HCT116 (cell line): ENCODE measurements at regions not wholly inside any gene's neighbourhood (a gene's known extent, or its start where the extent isn't known, plus 50 kb on each side); places are given as distances from the start of the nearest gene placed in this dataset.

Experiments used
- ATF3 ChIP-seq: IDR thresholded peaks from 2 replicates; pipeline ENCODE4 v1.6.1; 2012
- CEBPB ChIP-seq: IDR thresholded peaks from 2 replicates; pipeline ENCODE4 v1.6.1; 2012; ENCODE audit warnings: low read depth
- CTCF ChIP-seq, 3 experiments: fragments of 200-600 bp in 1 of 3; sonication (generic) in 1 of 3; IDR thresholded peaks in 2 of 3; conservative IDR thresholded peaks in 1 of 3; 2 replicates each; pipeline ENCODE4 v1.5.1; 2012 to 2017; ENCODE audit warnings: low read depth in 2 of 3, low read length in 2 of 3, antibody characterized with exemption in 1 of 3, borderline replicate concordance in 1 of 3, control low read depth in 1 of 3, mild to moderate bottlenecking in 1 of 3, mixed read lengths in 1 of 3, mixed run types in 1 of 3, moderate library complexity in 1 of 3; ENCODE audit not compliant: insufficient read depth in 1 of 3
- EGR1 ChIP-seq: IDR thresholded peaks from 2 replicates; pipeline ENCODE4 v1.6.1; 2012; ENCODE audit warnings: low read depth
- EZH2 ChIP-seq: fragments of 200-600 bp; sonication (generic); IDR thresholded peaks from 2 replicates; pipeline ENCODE4 v1.6.1; 2017; ENCODE audit warnings: antibody characterized with exemption, mixed run types
- EZH2phosphoT487 ChIP-seq: fragments of 200-600 bp; IDR thresholded peaks from 2 replicates; pipeline ENCODE4 v1.6.1; 2018; ENCODE audit warnings: antibody characterized with exemption, borderline replicate concordance
- JUND ChIP-seq: IDR thresholded peaks from 2 replicates; pipeline ENCODE4 v1.6.1; 2012
- MAX ChIP-seq: IDR thresholded peaks from 2 replicates; pipeline ENCODE4 v1.6.1; 2012
- POLR2A ChIP-seq: IDR thresholded peaks from 2 replicates; pipeline ENCODE4 v1.7.0; 2011; ENCODE audit warnings: borderline replicate concordance; ENCODE audit not compliant: insufficient read depth, insufficient read length; ENCODE audit errors: extremely low read depth
- POLR2AphosphoS5 ChIP-seq: IDR thresholded peaks from 2 replicates; pipeline ENCODE4 v1.6.1; 2011; ENCODE audit warnings: mild to moderate bottlenecking, low read depth, low read length, moderate library complexity
- RAD21 ChIP-seq: IDR thresholded peaks from 2 replicates; pipeline ENCODE4 v1.6.1; 2012; ENCODE audit warnings: low read depth, mild to moderate bottlenecking
- SP1 ChIP-seq: IDR thresholded peaks from 2 replicates; pipeline ENCODE4 v1.6.1; 2012; ENCODE audit warnings: low read depth
- TCF7L2 ChIP-seq: IDR thresholded peaks from 2 replicates; pipeline ENCODE4 v1.7.0; 2011; ENCODE audit warnings: borderline replicate concordance, inconsistent platforms; ENCODE audit not compliant: insufficient read depth, insufficient read length; ENCODE audit errors: extremely low read depth
- ZBTB33 ChIP-seq: IDR thresholded peaks from 2 replicates; pipeline ENCODE4 v1.6.1; 2011; ENCODE audit warnings: mild to moderate bottlenecking, low read length, moderate library complexity; ENCODE audit not compliant: insufficient replicate concordance; ENCODE audit errors: extremely low read depth

DNA sequence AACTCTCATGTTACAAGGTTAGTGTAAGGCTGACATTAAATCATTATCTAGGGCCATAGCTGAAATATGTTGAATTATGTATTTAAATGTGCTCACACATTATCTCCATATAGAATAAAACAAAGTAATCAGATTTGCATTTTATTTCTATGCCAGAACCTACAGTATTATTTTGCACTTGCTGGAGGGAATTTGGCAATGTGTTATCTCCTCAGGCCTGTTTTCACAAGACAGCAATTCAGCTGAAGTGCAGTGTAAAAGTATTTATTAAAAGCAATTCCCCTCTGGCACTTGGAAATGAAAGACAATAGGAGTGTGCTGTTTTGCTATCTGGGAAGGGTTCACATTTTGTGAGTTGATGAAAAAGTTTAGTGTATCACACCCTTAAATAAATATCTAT is 276.3 kb downstream of the DNAJB9 start:
- TF ChIP-seq CEBPB (no peak), CTCF (IDR thresholded peaks at IDR 0.05 in 2 of 3, conservative IDR thresholded peaks at IDR 0.05 in 1 of 3; ENCODE audit: borderline replicate concordance in 1 of 3, insufficient read depth in 1 of 3, low read depth in 2 of 3, low read length in 2 of 3) (no peak), ATF3 (no peak), EZH2phosphoT487 (no peak), SP1 (no peak), MAX (no peak), EZH2 (no peak), POLR2AphosphoS5 (no peak), RAD21 (no peak), POLR2A (no peak), ZBTB33 (no peak), TCF7L2 (no peak), JUND (no peak), EGR1 (no peak)
